Adrenal gland (tissue), 9 donors: ENCODE measurements at regions not wholly inside any gene's neighbourhood (a gene's known extent, or its start where the extent isn't known, plus 50 kb on each side); places are given as distances from the start of the nearest gene placed in this dataset.

Experiments used
- DNase-seq, 7 donors: peaks; one replicate each; pipeline ENCODE4 v3.0.0-alpha.2; 2019 to 2020
- H3K27ac ChIP-seq, 5 donors: fragments of 200-600 bp; sonication (generic) in 4 of 5; 1 replicate in 3 of 5; 2 replicates in 2 of 5; pipeline versions ENCODE4 v1.5.1 to v1.8.0; 2016 to 2020; ENCODE audit warnings: mild to moderate bottlenecking in 1 of 5
- H3K27me3 ChIP-seq: fragments of 200-600 bp; 2 replicates; pipeline ENCODE4 v1.8.0; 2021
- H3K36me3 ChIP-seq, 2 donors: fragments of 200-600 bp; replicated peaks in 1 of 2; 1 replicate in 1 of 2; 2 replicates in 1 of 2; pipeline versions ENCODE4 v1.5.1 to v1.8.0; 2018 to 2022
- H3K4me1 ChIP-seq, 2 donors: fragments of 200-600 bp; replicated peaks in 1 of 2; 1 replicate in 1 of 2; 2 replicates in 1 of 2; pipeline versions ENCODE4 v1.5.1 to v1.8.0; 2018 to 2021
- H3K4me3 ChIP-seq, 4 donors: fragments of 200-600 bp; sonication (generic) in 3 of 4; one replicate each; pipeline ENCODE4 v1.5.1; 2016 to 2018
- H3K9me3 ChIP-seq, 3 donors: fragments of 200-600 bp; sonication (generic) in 1 of 3; replicated peaks in 1 of 3; 1 replicate in 2 of 3; 2 replicates in 1 of 3; pipeline versions ENCODE4 v1.5.1 to v1.8.0; 2016 to 2021
- POLR2A ChIP-seq, 2 donors: fragments of 450-650 bp; IDR thresholded peaks; one replicate each; pipeline ENCODE4 v1.6.1; 2017; ENCODE audit warnings: antibody characterized with exemption in 2 of 2, mild to moderate bottlenecking in 2 of 2, moderate library complexity in 1 of 2
- WGBS, 4 donors: extraction: QIAGEN DNeasy Blood & Tissue Kit in 2 of 4; methylation state at CpG; one replicate each; pipeline versions ENCODE4 v1.1.5 to v1.1.7; 2013 to 2017; 5-methylcytosine and 5-hydroxymethylcytosine counted together
- intact Hi-C, 2 donors: fragments of 100-400 bp; cut with DNase I; formaldehyde crosslinking; loops; one replicate each; pipeline versions ENCODE4 v1.14.1 to v1.15.0; 2022 to 2023
- TF ChIP-seq, protein P1 (sequence below), 6 experiments: fragments of 450-650 bp in 4 of 6; fragments of 200-600 bp in 2 of 6; sonication (generic) in 1 of 6; IDR thresholded peaks; 1 replicate in 5 of 6; 2 replicates in 1 of 6; pipeline versions ENCODE4 v1.5.1 to v1.8.0; 2016 to 2021; ENCODE audit warnings: antibody characterized with exemption in 6 of 6, mild to moderate bottlenecking in 2 of 6, moderate library complexity in 1 of 6
- donor health status: healthy with polysubstance abuse.
- donor health status: Bipolar disorder and iron deficiency.
- donor health status: DM: yes; HTN: yes; CAD: no.
- donor health status: DM: no; HTN: no; CAD: no.
- donor health status: DM: no; HTN: no; CAD: no.

DNA sequence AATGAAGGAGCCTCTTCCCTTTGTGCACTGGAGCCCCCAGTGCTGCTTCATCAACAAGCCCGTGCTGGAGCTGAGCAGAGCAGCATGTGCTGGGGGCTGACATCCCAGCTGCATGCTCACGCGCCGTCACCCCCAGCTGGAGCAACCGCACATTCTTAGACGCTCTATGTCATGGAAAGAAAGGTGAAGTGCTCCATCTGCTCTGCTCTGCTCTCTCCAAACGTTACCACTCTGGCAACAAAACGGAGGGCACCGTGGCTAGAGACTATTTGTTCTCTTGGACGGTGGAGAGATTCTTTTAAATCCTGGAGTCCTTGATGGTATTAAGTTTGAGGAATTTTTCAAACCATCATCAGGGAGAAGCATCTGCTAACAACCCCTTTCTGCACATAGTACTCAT lies 208.4 kb downstream of the C12orf75 start:
- no peak for TF ChIP-seq POLR2A (IDR thresholded peaks at IDR 0.05)
- TF ChIP-seq, protein P1, sequence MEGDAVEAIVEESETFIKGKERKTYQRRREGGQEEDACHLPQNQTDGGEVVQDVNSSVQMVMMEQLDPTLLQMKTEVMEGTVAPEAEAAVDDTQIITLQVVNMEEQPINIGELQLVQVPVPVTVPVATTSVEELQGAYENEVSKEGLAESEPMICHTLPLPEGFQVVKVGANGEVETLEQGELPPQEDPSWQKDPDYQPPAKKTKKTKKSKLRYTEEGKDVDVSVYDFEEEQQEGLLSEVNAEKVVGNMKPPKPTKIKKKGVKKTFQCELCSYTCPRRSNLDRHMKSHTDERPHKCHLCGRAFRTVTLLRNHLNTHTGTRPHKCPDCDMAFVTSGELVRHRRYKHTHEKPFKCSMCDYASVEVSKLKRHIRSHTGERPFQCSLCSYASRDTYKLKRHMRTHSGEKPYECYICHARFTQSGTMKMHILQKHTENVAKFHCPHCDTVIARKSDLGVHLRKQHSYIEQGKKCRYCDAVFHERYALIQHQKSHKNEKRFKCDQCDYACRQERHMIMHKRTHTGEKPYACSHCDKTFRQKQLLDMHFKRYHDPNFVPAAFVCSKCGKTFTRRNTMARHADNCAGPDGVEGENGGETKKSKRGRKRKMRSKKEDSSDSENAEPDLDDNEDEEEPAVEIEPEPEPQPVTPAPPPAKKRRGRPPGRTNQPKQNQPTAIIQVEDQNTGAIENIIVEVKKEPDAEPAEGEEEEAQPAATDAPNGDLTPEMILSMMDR (IDR thresholded peaks at IDR 0.05), result no peak
- WGBS, 4 donors, result 85 to 90% (median 88%) methylated on average over 8 to 10 of the region's 10 CpGs
- no peaks in the 10 kb centered on the region for H3K9me3 ChIP-seq
- H3K4me1 ChIP-seq, result no peaks in the 10 kb centered on the region
- H3K36me3 ChIP-seq, result no peaks in the 10 kb centered on the region
- no peak overlapping the region for H3K27ac ChIP-seq
- no peaks in the 10 kb centered on the region for H3K27me3 ChIP-seq
- intact Hi-C loops, result no loop called here
- no peak overlapping the region for H3K4me3 ChIP-seq
- DNase-seq, result no peak

DNA sequence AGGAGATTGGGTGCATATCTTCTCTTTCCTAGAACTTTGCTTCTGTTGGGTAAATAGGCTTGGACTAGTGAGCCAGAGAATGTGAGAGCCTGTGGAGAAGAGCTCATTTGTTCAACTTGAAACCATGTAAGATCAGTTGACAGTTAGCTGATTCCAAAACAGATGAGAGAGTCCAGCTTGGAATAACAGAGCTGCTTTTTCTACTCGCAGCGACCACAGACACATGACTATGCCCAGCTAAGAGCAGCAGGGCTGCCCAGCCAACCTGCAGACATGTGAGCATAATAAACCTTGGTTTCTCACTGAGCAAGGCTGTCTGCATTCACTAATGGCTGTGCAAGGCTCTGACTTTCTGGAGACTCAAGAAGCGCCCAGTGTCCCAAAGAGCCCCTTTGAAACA lies 209.2 kb downstream of the C12orf75 start:
- Histone ChIP-seq H3K27ac (no peak overlapping the region), H3K27me3 (no peaks in the 10 kb centered on the region), H3K4me3 (no peak overlapping the region), H3K4me1 (no peaks in the 10 kb centered on the region), H3K9me3 (no peaks in the 10 kb centered on the region), H3K36me3 (no peaks in the 10 kb centered on the region)
- intact Hi-C loops, result no loop called here
- no peak for TF ChIP-seq POLR2A (IDR thresholded peaks at IDR 0.05)
- TF ChIP-seq, protein P1 (IDR thresholded peaks at IDR 0.05), result no peak
- 63 to 81% (median 74%) methylated on average over 3 of the region's 3 CpGs for WGBS, 4 donors
- DNase-seq, result no peak

DNA sequence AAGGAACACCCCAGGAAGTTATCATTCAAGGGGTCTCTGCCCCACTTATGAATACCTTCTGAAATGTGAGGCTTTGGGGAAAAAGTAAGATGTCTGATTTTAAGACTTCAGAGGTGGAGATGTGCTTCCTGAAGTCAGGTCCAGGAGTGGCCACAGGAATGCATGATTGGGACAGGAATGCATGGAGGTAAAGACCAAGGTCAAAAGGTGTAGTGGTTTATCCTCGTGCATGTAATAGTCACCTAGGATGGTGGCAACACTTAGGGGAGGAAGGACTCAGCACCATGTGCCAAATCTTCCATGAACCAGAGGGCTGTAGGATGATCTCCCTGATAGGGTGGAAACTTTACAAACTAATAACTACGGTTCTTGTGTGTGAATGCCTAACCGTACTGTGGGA lies 217.3 kb downstream of the C12orf75 start:
- 74 to 93% (median 84%) methylated on average over 3 of the region's 3 CpGs for WGBS, 4 donors
- intact Hi-C loops, result no loop called here
- no peak for TF ChIP-seq POLR2A (IDR thresholded peaks at IDR 0.05)
- TF ChIP-seq, protein P1 (IDR thresholded peaks at IDR 0.05), result no peak

DNA sequence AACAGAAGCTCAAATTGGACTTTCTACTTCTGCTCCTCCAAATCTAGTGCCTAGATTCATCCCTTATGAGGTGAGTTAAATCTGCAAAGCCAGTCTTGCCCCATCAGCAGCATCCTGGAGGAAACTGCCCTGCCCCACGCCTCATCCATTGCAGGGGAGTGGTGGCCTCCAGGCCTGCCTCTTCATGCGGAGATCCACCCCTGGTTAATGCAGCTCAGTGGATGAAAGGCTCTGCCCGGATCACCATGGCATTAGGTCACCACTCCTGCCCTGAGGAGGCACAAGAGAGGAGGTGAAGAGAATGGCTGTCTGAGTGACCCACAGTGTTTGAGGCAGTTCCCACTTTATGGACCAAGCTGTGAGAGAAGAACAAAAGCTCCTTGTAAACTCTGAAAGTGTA lies 218.1 kb downstream of the C12orf75 start:
- 63 to 95% (median 80%) methylated on average over 1 to 3 of the region's 3 CpGs for WGBS, 4 donors
- no peaks in the 10 kb centered on the region for H3K27me3 ChIP-seq
- no peak overlapping the region for H3K27ac ChIP-seq
- H3K36me3 ChIP-seq, result no peaks in the 10 kb centered on the region
- no peaks in the 10 kb centered on the region for H3K4me1 ChIP-seq
- no peaks in the 10 kb centered on the region for H3K9me3 ChIP-seq
- TF ChIP-seq, protein P1 (IDR thresholded peaks at IDR 0.05), result no peak
- no peak for TF ChIP-seq POLR2A (IDR thresholded peaks at IDR 0.05)
- H3K4me3 ChIP-seq, result no peak overlapping the region
- no peak for DNase-seq
- intact Hi-C loops, result no loop called here

More for the DNA sequence above, 217.3 kb downstream of the C12orf75 start:
- Histone ChIP-seq H3K36me3 (no peaks in the 10 kb centered on the region), H3K9me3 (no peaks in the 10 kb centered on the region), H3K4me1 (no peaks in the 10 kb centered on the region), H3K4me3 (no peak overlapping the region), H3K27ac (no peak overlapping the region), H3K27me3 (no peaks in the 10 kb centered on the region)
- DNase-seq, result no peak
